PFSK-1 (cell line): ENCODE measurements at regions not wholly inside any gene's neighbourhood (a gene's known extent, or its start where the extent isn't known, plus 50 kb on each side); places are given as distances from the start of the nearest gene placed in this dataset.

Source experiments
- FOXP2 ChIP-seq: optimal IDR thresholded peaks from 2 replicates; pipeline ENCODE3; 2011; ENCODE audit warnings: borderline replicate concordance, control low read depth, inconsistent platforms; ENCODE audit not compliant: insufficient read depth; ENCODE audit errors: extremely low read length, extremely low read depth
- POLR2AphosphoS5 ChIP-seq: IDR thresholded peaks from 2 replicates; pipeline ENCODE4 v1.6.1; 2012; ENCODE audit warnings: low read depth, mild to moderate bottlenecking, control low read depth, low read length, moderate library complexity
- SIN3A ChIP-seq: IDR thresholded peaks from 2 replicates; pipeline ENCODE4 v1.6.1; 2012; ENCODE audit warnings: mild to moderate bottlenecking, low read length, moderate library complexity, borderline replicate concordance; ENCODE audit not compliant: insufficient read depth
- TAF1 ChIP-seq: IDR thresholded peaks from 2 replicates; pipeline ENCODE4 v1.6.1; 2012; ENCODE audit warnings: low read length, control low read depth, borderline replicate concordance; ENCODE audit not compliant: insufficient read depth
- TF ChIP-seq, protein P1 (sequence below), 2 experiments: IDR thresholded peaks; 2 replicates each; pipeline versions ENCODE4 v1.6.1 to v1.8.0; 2011 to 2012; ENCODE audit warnings: low read depth in 2 of 2, low read length in 2 of 2, control low read depth in 1 of 2, inconsistent platforms in 1 of 2, mild to moderate bottlenecking in 1 of 2, moderate library complexity in 1 of 2; ENCODE audit not compliant: insufficient read depth in 1 of 2

GRCh38 chr6:23293653-23294052, 724.3 kb downstream of the HDGFL1 start:
- TF ChIP-seq SIN3A (no peak), FOXP2 (no peak), TAF1 (no peak), POLR2AphosphoS5 (no peak)
- TF ChIP-seq, protein P1, sequence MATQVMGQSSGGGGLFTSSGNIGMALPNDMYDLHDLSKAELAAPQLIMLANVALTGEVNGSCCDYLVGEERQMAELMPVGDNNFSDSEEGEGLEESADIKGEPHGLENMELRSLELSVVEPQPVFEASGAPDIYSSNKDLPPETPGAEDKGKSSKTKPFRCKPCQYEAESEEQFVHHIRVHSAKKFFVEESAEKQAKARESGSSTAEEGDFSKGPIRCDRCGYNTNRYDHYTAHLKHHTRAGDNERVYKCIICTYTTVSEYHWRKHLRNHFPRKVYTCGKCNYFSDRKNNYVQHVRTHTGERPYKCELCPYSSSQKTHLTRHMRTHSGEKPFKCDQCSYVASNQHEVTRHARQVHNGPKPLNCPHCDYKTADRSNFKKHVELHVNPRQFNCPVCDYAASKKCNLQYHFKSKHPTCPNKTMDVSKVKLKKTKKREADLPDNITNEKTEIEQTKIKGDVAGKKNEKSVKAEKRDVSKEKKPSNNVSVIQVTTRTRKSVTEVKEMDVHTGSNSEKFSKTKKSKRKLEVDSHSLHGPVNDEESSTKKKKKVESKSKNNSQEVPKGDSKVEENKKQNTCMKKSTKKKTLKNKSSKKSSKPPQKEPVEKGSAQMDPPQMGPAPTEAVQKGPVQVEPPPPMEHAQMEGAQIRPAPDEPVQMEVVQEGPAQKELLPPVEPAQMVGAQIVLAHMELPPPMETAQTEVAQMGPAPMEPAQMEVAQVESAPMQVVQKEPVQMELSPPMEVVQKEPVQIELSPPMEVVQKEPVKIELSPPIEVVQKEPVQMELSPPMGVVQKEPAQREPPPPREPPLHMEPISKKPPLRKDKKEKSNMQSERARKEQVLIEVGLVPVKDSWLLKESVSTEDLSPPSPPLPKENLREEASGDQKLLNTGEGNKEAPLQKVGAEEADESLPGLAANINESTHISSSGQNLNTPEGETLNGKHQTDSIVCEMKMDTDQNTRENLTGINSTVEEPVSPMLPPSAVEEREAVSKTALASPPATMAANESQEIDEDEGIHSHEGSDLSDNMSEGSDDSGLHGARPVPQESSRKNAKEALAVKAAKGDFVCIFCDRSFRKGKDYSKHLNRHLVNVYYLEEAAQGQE (IDR thresholded peaks at IDR 0.05; ENCODE audit: insufficient read depth in 1 of 2, low read depth in 2 of 2, low read length in 2 of 2), result no peak

GRCh38 chr6:23301556-23301955, 732.2 kb downstream of the HDGFL1 start:
- no peak for TF ChIP-seq SIN3A
- TF ChIP-seq POLR2AphosphoS5, result no peak
- TF ChIP-seq, protein P1 (IDR thresholded peaks at IDR 0.05; ENCODE audit: insufficient read depth in 1 of 2, low read depth in 2 of 2, low read length in 2 of 2), result no peak
- no peak for TF ChIP-seq FOXP2
- TF ChIP-seq TAF1, result no peak

GRCh38 chr6:23302514-23302913, 733.1 kb downstream of the HDGFL1 start:
- TF ChIP-seq TAF1 (no peak), FOXP2 (no peak), SIN3A (no peak), POLR2AphosphoS5 (no peak)
- TF ChIP-seq, protein P1 (IDR thresholded peaks at IDR 0.05; ENCODE audit: insufficient read depth in 1 of 2, low read depth in 2 of 2, low read length in 2 of 2), result no peak

DNA sequence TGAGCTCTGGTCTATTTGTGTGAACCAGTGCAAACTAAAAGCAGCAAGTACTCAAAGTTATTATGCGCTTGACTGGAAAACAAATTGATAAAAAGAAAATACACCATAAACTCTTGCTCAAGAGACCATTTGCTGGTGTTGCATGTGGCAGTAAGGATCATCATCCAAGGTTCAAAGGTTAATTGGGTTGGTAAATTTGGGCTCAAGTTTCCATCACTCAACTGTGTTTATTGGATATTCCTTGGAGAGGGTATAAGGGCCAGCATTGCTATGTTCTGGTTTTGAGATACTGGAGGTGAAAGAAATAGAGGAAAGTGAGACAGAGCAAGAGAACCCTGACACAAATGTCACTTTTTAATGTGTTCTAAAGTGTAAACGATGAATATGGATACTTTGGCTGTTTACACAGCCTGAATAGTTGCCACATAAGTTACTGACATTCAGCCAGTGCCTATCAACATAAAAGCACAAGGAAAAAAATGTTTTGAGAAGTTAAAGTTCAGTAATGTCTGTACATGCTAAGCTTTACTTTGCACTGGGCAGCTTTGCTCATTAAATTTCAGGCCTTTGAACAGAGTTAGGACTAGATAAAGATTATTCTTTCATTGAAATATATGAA, 736.1 kb downstream of the HDGFL1 start:
- TF ChIP-seq SIN3A (no peak), POLR2AphosphoS5 (no peak), FOXP2 (no peak), TAF1 (no peak)
- TF ChIP-seq, protein P1 (IDR thresholded peaks at IDR 0.05; ENCODE audit: insufficient read depth in 1 of 2, low read depth in 2 of 2, low read length in 2 of 2), result no peak
